Forelimb muscle (tissue), 1 donor: ENCODE measurements at regions not wholly inside any gene's neighbourhood (a gene's known extent, or its start where the extent isn't known, plus 50 kb on each side); places are given as distances from the start of the nearest gene placed in this dataset.

Experiments
- DNase-seq: peaks from one replicate; pipeline ENCODE4 v3.0.0-alpha.2; 2013; ENCODE audit warnings: low read depth

DNA sequence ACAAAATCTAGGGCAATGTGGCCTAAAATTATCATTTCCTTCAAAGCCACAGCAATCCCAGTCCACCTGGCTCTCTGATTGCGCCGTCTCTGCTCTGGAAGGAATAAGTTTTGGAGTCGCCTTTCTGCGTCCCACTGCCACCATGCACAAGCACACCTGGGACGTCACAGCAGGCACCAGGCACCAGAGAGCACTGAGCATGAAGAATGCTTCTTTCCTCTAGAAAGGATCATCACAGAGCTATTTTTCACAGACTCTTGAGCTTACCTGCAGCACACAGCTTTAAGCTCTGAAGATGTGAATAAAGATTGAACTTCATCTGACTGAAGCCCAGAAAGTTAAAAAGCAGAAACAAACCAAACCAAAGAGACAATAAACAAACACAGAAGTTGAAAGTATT is 170.0 kb upstream of the PPARGC1A start:
- DNase-seq = no peak

DNA sequence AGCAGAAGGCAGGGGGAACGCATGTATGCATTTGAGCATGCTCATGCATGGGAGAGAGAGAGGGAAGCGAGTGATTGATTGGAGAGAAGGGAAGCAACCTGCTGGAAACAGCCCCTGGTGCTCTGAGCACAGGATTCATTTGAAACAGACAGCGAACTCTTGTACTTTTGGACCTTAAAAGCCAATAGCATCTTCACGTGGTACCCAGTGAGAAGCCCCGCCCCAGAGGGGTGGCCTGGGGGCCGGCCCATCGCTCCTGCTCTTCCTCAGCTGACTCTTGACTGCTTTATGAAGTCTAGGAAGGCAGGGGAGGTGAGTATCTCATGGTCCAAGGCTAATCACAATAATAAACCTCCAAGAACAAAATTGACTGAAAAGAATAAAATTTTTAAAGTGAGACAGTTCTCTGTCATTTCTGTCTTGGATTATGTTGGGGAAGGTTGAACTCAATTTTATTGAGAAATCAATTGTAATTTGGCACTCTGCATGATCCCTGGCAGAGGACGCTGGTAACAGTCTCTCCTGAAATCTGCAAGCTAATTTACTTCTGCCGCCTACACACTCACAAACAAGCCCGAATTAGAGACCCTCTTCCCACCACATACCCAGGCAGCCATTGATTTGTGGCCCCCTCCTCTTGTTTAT is 168.2 kb upstream of the PPARGC1A start:
- no peak for DNase-seq

DNA sequence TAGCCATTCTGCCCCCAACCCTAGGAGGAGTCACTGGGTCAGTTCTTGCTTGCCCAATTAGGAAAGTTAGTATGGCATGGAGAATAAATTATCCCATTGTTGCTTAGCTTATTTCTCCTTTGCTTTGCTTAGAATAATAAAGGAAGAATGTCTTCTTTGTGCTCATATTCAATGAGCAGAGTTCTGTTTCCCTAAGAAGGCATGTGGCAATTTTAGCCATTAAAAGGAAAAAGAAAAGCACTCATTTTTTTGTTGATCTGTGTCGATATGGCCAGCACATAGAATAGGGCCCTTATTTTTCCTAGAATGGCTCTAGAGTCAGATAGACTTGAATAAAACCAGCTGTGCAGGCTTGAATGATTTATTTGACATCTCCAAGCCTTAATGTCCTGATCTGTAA is 166.4 kb upstream of the PPARGC1A start:
- no peak for DNase-seq

DNA sequence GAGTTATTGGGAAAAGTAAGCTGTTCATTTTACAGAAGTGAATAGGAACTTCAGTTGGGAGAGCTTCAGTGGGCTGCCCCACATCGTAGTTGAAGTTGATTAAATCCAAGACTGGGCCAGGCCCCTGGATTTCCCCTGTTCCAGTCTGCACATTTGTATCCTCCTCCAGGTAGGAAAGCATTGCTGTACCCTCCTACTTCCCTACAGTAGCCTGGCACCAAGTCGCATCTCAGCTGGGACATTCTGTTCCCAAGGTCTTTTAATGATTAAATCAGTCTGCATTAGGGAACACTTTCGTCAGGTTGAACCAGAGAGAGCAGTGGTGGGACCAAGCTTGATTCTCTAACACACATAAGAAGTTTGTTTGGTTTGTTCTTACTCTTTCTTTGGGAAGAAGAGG is 165.8 kb upstream of the PPARGC1A start:
- DNase-seq = no peak

DNA sequence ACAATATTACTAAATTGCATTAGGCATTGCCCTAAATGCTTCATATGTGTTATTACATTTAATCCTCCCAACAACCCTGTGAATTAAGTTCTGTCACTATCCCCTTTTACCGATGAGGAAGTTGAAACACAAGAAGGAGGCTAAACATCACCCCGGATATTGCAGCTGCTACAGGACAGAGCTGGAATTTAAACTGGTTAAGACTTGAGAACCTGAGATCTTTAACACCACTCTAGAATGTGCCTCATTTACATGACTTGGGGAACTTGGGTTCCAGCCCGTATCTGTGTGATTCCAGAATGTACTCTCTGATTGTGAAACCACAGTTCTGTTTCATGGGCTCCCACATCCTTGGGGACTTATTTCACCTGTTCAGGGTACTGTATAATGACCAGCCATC is 165.1 kb upstream of the PPARGC1A start:
- no peak for DNase-seq

DNA sequence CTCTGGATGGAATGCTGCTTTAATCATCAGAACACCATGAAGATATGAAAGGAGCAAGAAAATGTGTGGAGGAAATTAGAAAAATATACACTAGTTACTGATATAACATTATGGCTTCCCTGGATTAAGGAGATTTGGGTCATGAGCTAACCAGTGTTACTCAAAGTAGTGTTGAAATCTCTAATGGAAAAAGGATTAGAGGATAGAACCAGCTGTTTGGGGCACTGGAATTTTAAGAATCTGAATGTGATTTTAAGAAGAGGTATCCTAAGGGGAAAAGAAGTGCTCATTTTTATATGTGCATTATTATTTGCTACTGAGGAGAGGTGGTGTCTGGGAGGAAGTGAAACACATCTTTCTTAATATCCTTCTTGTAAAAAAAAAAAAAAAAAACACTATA is 164.1 kb upstream of the PPARGC1A start:
- DNase-seq = no peak

DNA sequence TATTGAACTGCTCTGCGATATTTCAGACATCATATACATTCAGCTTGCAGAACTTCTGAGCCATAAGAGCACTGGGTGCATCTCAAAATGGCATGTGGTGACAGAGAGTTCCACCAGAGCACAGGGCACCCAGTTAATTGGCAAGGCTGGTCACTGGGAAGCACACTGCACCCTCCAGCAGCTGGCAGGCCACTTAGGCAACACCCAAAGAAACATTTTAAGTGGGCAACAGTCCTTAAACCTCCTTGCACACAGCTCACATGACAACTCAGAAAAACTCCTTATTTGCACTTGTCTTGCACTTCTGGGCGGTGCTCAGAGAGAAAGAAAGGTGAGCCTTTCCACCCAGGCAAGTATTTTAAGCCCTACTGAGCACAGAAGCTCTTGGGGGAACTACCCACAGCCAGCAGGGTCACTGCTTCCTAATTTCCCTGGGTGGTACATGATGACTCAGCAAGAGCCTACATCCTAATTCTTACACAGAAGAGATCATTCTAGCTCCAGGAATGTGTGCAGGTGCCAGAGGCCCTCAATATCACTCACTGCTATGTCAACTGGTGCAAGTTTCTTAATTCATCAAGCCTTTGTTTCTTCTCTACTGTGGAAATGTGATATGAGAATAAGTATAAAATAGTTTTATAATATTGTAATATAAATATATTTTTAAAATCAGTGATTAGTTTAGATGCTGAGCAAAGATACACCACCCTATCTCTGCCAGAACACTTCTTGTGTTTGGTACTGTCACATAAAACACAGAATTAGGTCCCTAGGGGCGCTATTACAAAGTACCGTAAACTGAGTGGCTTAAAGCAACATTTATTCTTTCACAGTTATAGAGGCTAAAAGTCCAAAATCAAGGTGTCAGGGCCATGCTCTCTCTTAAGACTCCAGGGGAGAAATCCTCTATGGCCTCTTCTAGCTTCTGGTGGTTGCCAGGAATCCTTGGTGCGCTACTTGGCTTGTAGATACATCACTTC is 155.1 kb upstream of the PPARGC1A start:
- DNase-seq = no peak

DNA sequence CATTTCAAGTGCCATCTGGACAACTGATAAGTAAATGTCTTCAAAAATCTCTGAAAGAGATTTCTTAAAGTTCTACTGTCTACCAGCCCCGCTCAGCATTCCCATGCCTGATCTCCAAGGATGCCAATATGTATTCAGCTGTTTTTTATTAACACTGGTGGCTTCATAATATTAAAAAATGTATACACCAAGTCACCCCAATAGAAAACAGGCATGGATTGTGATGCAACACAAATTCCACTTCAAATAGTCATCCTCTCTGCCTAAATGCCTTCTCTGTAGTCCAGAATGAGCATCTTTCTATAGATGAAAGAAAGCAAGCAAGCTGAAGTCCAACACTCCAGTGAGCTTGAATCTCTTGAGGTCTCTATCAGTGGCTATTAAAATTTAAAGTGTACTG is 152.2 kb upstream of the PPARGC1A start:
- DNase-seq = no peak

DNA sequence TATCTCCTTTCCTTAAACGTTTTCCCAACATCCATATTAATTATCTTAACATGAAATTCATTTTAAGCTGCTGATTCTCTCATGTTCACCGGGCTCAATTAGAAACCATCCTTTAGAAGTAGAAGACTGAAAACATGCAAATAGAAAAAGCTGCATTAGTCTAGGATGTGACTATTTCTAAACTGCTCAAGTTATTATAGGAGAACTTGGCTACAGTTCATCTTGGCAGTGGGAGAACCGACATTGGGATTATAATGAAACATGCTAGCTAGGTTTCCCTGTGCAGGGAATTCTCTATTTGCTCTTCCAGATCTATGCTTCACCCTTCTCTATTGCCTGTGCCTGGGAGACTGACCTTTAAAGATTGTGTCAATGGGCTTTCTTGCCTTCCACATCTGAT is 151.0 kb upstream of the PPARGC1A start:
- DNase-seq = peak; percentile 20

DNA sequence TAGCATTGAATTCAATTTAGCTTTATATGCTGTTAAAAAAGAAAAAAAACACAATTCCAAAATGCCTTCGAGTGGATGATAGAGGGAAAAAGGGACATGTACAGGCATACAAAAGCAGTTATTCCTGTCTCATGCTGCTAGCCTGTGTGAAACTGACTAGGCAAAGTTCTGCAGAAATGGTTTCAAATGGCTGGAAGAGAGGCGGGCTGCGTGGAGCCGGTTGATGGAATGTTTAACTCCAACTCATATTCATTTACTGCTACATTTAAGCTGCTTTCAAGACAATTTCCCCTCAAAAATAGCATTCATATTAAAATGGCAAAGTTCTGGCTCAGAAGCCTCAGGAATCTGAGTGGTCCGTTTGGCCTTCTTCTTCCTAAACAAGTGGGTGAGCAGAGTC is 143.8 kb upstream of the PPARGC1A start:
- DNase-seq = no peak

DNA sequence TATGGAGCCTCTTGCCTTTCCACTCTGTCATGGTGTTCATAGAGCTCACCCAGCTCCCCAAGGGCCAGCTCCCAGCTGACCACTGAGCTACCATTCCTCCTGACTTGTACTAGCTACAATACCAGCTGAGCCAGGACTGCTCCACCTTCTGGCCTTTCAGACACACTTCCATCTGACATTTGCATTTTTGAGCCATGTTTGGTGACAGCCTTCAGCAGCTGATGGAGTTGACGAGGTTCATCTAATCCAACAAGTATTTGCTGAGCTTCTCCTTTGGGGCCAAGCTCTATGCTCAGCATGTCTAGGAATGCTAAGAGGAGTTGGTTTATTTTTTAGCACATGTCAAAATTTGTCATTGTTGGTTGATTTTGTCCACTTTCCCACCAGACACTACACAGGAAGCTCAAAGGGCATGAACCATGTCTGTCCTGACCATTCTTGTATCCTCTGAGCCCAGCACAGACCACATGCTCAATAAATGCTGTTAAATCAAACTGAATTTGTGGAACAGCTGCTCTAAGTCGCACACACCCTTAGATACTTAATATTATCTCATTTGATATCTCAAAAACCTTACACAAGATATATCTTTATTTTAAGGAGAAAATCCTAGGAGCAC is 142.6 kb upstream of the PPARGC1A start:
- DNase-seq = no peak

DNA sequence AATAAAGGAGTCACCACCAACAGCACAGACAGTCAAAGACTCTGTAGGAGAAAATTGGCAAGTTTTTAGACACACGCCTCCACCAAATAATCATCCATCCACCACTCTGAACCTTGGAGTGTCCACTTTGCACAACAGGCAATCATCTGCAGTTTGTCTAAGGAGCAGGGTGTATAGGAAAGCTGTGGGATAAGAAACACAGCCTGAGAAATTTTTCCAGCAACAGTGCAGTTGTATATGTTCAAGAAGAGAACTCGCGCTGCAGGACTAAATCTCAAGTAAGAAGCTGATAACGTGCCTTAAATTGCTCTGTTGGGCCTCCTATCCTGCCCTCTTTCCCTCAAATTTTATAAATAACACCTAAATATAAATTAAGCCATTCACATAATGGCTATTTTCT is 136.7 kb upstream of the PPARGC1A start:
- no peak for DNase-seq

DNA sequence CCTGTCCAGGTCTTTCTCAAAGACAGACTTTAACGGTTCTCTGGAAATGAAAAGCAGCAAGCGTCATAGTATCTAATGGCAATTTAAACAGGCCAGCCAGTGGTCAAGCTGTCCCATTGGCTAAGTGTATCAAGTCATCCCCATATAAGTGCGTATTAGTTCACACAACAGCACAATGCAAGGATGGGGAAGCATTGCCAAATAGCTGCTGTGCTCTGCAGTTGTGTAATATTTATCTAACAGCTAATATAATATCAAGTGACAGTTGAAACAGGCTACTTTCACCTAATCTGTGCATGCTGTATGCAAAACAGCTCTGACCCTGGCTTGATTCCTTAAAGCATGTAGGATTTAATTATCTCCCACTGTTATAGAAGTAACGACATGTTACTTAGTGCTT is 134.8 kb upstream of the PPARGC1A start:
- no peak for DNase-seq

DNA sequence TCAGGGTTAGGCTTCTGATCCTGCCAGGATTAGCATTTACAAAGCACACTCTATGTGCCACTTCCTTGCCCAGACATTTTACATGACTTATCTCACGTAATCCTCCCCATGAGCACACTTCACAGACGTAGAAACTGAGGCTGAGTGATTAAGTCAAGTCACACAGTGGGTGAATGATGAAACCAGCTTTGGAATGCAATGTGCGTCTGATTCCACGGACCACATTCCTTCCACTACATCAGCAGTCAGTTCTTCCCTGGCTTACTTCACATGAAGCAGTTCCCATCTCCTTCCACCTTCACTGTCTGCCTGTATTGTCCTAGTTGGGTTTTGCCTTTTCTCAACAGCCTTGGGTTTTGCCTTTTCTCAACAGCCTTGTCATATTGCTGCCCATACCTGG is 134.3 kb upstream of the PPARGC1A start:
- no peak for DNase-seq

DNA sequence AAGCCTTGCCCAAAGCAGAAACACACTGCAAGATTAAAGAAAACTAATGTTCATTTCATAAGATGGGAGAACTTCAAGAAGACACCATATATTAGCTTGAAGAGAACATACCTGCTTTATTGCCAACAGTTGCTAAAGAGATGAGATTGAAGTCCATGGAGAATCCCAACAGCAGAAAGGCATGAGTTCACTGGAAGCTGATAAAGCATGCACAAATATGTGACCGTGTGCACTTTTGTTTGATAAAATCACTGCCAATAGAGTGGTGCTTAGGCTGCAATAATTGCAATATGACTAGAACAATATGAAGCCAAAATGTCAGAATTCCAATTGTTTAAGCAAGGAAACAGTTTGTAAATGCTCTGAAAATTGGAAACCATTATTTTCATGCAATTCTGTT is 125.9 kb upstream of the PPARGC1A start:
- no peak for DNase-seq

DNA sequence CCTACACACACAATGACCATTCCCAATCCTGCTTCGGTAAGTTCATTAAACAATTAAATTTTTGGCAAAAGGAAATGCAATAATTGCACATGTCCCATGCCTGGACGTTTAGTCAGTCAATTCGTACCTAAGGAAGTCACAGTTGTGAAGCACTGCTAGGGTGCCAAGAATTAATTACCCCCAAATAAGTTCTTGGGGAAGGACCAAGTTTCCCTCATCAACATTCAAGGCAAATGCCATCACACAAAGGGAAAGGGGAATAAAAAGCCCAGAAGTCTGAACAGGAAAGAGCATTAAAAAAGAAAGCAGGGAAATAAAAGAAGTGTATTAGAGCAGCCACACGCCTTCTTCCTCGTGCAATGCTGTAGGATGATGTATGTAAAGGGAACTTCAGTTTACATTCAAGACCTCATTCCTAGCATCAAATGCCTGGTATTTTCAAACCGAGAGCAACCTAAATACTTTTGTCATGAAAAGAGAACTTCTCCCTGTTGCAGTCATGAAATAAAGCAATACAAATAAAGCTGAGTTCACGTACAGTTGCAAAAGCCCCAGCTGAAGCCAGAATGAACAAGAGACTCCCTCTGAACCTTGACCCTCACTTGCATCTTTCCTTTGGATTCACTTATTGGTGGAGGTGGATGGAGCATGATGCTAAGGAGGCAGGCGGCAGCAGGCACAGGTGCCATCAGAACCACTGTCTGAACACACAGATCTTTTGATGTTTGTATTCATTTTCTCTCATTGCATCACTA is 124.0 kb upstream of the PPARGC1A start:
- DNase-seq = no peak

DNA sequence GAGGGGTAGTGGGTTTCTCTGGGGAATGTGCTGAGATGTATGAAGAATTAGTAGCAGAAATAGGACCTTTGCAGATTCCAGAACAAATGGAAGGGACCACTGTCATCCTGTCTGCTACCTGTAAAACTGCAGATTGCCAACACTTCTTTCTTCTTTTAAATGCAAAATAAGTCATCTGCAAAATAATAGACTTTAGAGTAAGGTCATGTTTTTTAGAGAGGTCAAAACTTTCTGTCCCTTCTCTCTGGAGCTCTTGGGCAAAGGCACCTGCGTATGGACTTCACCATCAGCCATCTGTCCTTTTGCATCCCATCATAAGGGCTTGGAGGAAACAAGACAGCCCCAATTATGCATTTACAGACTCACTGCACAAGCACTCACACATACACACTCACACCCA is 121.1 kb upstream of the PPARGC1A start:
- no peak for DNase-seq

DNA sequence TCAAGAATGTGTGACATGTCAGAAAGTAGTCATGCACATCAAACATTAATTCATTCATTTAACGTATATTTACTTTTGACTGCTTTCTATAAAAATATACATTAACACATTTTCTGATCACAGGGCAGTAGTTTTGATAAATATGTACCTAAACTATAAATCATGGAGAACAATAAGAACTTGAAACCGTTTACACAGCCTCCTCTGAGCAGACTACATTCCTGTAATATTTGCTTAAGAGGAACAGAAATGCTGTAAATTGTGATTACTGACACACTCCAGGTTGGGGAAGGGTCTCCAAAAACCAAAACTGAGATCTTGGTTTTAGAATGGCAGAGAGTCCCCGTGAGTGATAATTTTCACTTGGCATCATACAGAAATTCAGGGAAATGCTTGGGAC is 120.7 kb upstream of the PPARGC1A start:
- no peak for DNase-seq

DNA sequence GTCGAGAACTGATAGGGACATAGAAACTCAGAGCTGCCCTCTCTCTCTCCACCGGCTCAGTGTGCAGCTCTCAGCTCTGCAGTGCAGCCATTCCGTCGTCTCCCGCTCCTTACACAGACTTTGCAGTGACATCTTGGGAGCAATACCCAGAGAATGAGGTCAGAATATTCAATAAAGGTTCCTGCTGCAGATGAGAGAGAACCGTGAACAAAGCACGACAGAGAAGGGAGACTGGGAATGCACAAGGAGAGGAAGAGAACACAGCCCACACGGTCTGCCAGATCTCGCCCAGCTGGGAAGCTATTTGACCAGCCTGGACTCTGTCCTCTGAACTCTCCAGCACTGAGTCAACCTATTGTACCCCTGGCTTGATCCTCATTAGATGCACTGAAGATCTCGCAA is 118.0 kb upstream of the PPARGC1A start:
- no peak for DNase-seq

DNA sequence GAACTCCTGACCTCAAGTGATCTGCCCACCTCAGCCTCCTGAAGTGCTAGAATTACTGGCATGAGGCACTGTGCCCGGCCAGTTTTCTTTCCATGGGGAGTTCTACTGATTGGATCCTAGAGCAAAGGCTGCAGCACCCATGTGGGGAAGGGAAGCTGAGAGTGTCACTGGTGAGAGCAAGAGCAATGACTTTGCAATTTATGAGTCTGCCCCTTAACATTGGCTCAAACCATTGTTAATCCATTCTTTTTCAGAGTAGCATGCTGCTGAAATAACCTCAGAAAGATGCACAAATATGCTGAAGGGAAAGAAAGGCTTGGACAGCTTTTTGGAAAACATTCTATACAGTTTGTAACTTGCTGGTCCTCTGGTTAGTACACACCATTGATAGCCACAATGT is 116.4 kb upstream of the PPARGC1A start:
- DNase-seq = no peak

DNA sequence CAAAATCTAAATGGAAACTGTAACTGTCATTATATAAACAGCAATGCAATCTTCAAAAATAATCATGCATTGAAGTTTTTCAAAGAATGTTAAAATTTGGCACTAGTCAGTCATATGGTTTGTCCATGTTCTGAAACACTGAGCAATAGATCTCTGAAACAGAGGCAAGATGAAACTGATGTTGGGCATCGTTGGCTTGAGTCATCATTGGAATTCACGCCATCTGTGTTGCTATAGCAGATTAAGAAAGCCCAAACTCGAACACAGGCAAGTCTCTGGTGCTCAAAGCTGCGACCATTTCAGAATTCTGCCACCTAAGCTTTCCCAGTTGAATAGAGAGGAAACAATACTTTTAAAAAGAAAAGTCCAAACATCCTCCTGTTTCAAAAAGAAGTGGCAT is 114.1 kb upstream of the PPARGC1A start:
- DNase-seq = no peak

DNA sequence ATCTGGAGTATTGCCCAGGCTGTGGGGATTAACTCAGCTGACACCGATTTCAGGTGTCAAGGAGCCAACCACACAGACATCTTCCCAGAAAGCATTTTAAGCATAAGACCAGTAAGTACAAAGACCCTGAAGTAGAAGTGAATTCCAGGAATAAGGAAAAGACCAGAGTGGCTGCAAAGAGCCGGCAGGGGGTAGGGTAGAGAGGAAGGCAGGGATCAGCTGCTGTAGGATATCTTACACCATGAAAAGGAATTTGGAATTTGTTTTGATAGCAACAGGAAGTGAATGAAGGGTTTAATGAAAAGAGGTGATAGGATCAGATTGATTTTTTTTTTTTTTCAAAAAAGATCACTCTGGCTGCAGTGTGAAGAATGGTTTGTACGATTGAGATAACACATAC is 113.6 kb upstream of the PPARGC1A start:
- no peak for DNase-seq
